ENCODE measurements at regions not wholly inside any gene's neighbourhood (a gene's known extent, or its start where the extent isn't known, plus 50 kb on each side); places are given as distances from the start of the nearest gene placed in this dataset.
"Not testable (repeated sequence)": the region's sequence is repeated elsewhere in the genome, so short reads cannot be mapped to it uniquely, and the experiment has no call there.

DNA sequence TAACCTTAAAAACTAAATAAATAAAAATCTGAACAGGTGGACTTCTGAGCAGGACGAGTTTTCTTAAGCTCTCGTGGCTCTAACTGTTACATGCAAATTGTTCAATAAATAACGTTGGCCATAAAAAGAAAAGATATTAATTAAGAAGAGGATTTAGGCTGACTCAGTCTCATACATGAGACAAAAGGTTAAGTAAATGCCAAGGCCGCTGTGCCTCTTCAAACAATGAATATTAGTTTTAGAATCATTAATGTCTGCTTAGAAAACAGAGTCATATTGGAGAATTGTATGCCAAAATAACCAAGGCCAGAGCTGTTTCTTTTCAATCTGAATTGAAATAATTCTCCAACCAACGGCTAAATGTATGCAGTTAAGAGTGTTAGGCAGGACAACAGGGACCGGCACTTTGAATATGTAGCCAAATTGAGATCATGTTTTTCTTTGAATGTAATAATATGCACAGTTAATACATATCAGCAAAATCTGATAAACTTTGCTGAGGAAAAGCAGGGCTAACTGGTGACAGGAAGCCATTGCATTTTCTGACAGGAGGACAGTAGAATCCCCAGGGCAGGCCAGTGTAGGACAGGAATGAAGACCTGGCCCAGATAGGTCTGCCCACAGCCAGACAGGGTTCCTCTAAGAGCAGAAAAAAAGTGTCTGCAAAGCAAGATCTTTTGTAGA is 1041.4 kb upstream of the FANCL start:
- no peak for DNase-seq

DNA sequence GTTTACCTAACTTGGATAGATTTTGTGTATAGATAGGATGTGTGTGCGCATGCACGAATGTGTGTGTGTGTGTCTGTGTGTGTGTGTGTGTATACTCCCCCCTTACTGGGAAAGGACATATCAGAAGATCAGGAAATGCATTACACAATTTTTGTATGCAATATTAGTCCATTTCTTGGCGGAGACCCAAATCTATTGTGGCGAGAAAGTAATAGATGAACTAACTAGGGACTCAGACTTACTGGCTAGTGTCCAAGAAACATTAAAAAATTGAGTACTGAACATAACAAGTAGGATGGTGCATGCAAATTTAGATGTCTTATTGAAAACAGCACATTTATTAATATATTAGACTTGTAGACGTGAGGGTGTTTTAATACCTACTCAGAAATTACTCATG is 1036.5 kb upstream of the FANCL start:
- DNase-seq: no peak

DNA sequence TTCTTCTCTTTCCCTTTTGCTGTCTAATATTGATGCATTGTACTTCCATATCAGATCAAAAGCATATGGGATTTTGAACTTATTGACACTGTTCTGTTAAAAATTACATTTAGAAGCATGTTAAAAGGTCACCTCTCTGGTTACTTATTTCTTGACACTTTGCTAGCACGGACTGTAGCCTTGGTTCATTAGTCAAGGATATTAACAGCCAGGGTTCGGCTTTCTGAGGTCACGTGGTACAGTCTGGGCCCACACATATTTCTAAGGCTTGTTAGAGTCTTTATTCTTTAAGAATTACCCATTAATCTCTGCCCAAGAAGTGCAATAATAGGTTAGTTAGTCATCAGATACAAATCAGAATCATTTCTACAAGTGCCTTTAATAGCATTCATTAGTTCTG is 1035.8 kb upstream of the FANCL start:
- DNase-seq: no peak

DNA sequence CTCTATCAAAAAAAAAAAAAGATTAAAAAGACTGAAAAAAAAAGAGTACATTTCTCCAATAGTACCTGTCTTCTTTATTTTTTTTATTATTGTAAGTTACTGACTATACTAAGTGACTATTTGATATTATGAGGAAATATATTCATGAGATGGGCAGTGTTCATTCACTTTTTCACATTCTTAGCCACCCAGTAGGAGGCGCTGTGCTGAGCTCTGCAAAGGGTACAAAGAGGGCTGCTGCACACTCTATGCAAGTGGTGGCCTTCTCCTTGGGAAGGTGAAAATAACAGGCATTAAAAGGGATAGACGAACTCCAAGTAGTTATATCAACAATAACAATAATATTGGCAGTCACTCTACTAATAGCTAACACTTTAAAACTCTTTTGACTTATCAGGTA is 1034.9 kb upstream of the FANCL start:
- no peak for DNase-seq

DNA sequence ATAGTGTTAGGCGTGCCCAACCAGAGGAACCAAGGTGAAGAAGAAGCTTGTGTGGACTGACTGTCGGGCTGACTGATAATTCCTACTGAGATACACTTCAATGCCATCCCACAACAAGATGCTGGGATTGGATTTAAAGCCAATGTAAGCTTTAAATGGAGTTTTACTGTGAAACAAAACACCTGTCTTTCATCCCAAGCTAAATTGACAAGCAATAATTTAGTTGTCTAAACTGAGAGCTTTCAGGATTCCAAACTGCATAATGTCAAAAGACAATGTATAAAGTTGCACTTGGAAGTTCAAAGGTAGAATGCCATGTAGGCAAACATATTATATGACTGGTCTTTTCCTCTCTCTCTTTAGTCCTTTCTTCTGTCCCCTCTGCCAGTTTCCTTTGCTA is 1025.3 kb upstream of the FANCL start:
- DNase-seq: no peak

DNA sequence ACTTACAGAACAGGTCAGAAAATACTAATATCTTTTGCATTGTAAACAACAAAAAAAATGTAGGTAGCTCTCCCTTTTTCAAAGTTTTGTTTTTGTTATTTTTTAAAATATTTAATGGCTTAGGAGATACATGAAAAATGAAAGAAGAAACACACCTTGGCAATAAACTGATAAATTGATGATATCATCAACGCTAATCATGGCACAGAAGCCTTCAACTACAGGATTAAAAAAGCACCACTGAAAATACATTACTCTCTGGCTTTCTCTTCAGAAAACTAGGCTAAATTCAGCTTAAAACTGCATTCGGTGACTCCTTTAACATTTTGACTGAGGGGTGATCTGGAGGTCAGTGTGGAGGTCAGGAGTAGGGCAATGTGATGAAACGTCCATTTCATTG is 1018.8 kb upstream of the FANCL start:
- DNase-seq: no peak

DNA sequence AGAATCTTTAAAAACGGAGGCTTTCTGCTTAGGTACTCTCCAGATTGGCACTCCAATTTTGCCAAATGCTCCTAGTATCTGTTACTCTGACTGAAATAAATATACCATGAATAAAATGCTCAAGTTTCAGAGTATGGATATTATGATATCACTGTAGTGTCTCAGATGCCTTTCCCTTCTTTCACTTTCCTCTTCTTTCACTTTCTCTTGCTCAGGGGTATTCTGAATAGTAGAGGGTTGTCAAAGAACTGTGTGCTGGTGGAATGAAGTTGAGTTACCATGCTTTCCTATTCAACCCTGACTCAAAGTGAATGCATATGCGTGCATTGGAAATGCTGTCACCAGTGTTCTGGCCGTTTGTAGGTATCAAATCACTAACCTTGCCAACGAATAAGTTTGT is 1015.2 kb upstream of the FANCL start:
- DNase-seq: no peak

DNA sequence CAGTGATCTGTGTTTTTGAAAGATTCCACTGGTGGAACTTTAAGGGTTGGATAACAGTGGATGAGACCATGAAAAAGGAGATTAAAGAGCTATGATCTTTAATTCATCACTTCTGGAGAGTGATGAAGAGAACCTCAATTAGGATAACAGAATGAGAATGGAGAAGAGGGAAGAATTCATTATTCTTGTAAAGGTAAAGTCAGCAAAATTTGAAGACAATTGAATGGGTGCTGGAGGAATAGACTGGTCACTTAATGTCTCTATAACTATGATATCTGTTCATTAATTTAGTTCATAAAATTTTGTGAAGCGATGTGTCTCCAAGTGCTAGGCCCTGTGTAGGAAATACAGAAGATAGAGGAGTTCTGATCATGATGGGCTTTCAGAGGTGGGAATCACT is 1013.2 kb upstream of the FANCL start:
- DNase-seq: no peak

DNA sequence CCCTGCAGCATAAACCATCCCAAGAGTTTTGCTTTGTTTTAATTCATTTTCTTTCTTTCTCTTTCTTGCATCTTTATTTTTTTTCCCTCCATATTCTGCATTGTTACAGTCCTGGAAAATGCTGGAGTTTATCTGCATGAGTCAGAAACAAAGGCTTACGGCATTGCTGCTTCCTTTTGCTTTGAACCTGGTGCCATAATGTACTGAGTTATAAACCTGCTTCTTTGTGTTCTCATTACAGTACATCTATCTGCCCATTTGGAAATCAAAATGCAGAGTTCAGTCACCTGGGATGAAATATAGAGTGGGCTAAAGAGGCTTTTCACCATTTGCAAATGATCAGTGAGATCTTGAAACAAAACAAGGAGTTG is 1009.2 kb upstream of the FANCL start:
- DNase-seq: no peak

DNA sequence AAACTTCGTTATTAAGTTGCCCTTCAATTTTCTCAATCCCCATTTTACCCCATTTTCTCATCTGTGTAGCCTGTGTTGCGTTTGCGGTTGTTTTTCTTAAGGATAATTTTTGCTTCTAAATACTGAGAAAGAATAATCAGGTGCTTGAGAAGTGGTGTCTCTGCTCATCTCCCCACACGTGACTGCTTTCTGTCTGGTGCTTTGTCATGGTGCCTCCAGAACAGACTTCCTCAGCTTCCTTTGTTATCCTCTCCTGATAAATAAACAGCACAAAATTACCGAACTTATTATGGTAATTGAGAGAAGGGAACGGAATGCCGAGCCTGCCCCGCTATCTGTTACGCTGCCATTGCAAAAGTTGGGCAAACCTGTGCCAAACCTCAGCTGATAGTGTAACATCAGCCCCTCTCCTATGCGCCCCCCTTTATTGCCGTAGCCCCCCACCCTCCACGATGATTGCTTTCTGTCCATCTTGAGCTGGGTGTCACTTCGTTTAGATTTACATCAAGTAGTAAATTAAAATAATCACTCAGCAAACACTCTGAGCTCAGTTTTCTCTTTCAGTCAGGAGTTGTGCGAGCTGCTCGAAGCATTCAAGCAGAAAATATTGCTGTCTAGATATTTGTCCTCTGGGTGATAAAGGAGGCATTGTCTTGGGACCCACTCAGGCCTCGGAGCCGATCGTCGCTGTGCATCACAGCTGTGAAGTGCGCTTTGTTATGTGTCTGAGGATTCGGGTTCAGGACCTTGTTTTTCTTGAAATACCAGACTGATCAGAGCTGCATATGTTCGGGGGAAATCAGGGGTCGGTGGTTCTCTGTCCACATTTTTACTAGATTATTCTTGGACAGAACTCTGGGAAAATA is 1008.5 kb upstream of the FANCL start:
- no peak for DNase-seq

DNA sequence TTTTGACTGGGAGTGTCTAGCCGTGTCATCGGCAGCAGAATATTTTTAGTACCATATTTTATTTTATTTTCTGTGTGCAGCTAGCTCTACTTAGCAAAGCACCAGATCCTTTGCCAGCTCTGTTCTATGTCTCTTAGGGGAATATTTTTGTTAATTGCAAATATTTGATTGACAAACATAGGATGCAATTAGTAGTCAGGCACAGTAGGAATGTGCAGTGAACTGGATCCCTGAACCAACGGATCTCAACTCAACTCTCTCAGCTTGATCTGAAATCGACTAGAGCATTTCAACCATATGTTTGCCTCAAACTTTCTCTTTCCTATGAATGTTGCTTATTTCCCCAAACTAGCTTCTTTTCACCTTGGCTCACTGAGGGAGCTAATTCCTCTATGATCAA is 998.0 kb upstream of the FANCL start:
- DNase-seq: no peak

DNA sequence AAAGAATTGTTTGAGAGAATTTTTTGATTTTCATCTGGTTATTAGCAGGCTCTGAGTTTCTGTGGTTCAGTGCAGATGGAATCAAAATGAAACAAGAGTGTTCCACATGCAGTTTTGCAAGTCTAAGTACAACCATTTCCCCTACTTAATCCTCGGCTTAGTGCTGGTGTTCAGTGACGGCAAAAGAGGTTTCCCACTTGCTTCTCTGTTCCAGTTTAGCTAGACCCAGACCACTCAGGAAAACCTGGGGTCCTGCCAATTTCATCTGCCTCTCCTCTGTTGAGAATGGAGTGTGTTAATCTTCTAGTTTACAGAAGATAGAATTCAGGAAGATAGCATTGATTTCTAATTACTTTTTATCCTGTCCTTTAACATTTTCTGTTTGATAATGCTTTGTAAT is 996.2 kb upstream of the FANCL start:
- no peak for DNase-seq

DNA sequence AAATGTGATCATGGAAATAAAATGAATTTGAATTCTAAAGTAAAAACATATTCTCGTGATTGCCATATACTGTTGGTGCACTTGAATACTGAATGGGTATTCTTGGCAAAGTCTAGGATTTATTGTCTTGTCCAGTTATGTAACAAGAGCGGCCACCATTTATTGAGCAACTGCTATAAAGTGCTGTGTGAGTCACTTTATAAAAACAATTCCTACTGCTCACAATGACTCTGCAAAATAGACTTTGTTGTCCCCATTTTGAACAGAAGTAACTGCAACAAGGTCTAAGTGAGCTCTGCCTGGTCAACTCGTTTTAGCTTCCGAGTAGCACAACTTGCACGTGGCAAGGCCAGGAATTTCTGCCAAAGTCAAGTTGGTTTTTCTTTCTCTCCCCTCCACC is 995.6 kb upstream of the FANCL start:
- DNase-seq: no peak

DNA sequence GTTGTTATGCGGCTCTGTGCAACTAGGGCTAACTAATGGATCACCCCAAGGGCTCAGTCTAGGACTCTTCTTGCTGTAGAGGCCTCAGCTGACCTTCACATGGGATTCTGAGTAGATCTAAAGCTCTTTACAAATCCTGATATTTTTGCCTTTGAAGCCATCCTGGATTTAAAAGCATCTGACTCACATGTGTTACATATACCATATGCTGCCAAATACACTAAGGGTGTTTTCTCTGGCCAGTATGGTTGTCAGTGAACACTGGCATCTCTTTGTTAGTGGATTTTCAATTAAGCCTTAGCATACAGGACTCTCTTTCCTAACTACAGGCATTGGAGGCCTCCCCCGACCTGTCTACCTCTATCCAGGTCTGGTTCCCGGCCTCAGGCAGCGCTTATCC is 992.8 kb upstream of the FANCL start:
- DNase-seq: no peak

DNA sequence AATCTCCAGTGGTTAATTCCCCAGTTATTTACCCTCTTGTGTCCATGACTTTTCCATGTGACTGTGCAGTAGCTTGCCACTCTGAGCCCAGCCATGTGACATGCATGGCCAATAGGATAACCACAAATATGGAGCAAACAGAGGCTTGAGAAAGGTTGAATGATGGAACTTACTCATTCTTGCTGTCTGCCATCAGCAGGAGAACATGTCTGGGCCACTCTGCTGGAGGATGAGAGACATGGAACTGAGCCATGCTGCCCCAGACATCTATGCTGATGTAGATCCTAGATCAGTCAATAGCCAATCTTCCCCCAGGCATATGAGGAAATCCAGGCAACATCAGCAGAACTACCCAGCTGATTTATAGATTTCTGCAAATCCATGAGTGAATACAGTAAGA is 992.3 kb upstream of the FANCL start:
- DNase-seq: no peak

DNA sequence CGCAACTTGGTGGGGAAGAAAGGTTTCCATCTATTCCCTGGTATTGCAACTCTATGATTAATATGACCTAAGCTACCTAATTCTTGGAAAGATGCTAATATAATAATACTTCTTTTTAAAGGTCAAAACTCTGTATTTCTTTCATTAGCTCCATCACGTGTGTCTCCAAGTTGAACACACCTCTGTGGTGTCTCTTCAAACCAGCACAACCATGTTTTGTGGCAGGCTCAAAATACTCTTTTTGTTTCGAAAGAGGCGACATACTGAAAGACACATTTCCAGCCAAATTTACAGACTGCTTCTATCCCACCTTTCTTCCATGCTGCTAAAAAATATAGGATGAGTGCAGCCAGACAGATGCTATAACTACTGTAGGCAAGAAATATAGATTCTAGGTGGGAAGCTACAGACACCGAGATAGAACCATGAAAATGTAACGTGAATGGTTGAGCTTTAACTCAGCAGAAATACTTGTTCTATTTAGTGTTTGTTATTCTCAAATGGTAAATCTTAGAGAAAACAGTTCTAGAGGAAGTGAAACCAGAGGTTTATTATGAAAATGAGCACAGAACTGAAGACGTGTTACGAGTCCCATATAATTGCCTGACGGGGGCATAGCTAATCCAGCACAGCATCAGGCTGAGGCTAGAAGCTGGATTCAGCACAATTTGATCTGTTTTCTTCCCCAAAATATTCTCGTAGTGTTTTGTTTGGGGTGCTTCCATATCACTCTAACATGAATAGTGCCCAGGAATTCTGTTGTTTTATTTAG is 991.5 kb upstream of the FANCL start:
- DNase-seq: no peak

DNA sequence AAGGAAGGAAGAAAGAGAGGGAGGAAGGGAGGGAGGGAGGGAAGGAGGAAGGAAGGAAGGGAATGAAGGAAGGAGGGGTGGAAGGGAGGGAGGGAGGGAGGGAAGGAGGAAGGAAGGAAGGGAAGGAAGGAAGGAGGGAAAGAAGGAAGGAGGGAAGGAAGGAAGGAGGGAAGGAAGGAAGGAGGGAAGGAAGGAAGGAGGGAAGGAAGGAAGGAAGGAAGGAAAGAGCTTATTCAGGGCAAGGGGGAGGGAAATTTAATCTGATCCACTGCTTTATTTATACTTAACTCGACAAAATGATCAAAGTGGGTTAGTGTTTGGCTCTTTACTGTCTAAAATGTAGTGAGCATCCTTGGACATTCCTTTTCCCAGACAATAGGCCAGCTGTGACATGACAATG is 985.2 kb upstream of the FANCL start:
- not testable (repeated sequence) for DNase-seq

DNA sequence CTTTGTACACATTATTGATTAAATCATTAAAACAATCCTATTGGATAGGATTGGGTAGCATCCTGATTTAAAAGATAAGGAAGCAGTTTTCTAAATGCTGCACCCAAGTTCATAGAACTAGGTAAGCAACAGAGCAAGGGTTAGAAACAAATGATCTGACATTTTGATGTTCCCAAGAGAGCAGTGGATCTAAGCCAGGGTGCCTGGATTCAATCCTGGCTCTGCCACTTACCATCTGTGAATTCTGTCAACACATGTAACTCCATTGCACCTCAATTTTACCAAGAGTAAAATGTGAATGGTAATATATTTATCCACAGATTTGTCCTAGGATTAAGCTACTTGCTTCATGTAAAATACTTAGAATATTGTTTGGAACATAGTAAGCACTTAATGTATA is 982.6 kb upstream of the FANCL start:
- DNase-seq: no peak

DNA sequence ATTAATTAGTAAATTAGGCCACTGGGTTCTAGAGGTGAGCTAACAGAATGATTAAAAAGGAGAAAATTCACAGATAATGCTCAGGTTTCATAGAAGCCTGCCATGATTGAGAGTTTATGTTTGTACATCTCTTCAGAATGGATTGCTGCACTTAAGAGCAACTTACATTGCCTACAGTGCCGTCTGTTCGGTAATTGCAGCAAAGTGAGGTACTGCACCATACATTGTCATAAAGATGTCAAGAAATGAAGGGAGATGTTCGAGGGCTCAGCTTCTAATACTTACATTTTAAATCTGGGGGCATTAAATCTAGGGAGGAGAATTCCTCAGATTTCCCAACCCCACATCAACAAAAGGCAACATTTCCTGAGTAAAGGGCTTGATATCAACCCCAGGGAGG is 976.2 kb upstream of the FANCL start:
- no peak for DNase-seq

DNA sequence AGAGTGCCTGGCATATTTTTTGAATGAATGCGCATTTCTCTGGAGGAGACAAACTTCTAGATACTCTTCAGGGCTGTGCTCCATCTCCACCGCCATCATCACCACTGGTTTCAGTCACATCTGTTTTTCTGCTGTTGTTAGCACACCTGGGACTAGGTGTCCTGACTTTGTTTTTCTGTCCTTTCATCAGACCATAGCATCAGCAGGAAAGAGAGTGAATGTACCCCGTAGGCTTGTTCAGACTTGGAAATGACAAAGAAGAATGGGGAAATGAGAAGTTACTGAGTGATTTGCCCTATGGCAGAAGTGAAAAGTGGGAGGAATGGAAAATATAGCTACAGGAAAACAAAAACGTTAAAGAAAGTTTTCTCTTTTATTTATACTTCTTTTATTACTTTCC is 965.2 kb upstream of the FANCL start:
- no peak for DNase-seq

DNA sequence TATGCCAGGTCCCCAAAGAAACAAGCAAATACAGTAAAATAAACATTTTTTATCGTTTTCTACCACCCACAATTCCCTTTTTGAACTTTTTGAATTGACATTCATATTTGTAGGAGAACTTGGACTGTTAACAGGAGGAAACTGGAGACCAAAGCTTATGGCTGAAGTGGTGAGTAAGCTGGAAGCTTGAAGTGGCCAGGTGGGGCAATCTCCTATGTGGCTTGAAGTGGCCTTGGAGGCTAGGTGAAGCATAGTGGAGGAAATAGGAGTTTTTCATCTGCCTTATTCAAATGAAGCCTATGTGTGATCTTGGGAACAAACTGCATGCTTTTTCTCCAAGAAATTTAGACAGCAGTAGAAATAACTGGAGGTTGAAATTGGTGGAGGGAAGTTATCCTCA is 962.9 kb upstream of the FANCL start:
- no peak for DNase-seq

DNA sequence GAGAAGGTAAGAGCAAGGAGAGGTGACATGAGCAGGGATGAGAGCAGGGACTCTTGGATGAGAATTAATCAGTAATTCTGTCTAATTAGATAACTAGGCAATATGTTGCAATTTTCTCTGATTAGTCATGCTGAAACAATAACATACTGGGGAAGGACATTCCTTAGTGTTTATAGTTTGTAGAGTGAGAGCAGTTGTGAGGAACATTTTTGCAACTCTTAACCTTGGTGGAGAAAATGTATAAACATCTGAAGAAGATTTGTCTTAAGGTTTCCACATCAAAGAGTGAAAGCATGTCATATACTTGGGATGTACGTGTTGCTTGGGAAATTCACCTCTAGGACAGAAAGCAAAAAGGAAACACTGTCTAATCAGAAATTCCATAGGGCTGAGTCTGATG is 955.4 kb upstream of the FANCL start:
- DNase-seq: no peak

DNA sequence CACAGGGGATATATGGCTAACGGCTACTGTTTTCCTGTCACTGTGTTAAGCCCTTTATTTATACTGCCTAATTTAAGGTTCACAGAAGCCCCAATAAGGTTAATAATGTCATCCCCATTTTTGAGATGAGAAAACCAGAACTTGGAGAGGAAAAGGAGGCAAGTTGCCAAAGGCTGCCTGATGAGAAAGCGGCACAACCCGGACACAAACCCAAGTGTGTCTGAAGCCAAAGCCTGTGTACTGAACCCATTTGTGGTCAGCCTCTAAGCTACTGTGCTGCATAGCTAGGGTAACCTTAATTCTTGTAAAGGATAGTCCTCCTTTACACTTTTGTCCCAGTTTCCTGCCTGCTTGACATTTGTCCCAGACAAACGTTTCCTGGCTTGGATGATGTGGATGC is 954.7 kb upstream of the FANCL start:
- no peak for DNase-seq

DNA sequence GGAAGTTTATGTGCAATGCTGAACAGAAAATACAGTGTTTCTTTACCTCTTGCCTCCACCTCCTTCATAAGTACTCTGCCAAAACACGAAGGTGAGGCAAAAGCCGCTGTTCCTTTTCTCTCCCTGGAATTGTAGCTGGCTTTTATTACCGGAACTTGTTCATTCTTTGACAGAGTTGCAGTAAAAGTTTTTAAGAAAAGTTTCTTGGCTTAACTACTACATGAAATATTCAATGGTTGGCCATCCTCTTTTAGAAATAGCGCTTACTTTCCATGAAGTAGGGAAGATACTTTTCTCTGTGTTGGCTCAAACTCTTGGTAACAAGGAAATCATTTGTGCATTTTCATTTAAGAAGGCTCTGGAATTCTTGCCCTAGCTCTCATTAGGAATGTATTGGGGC is 950.7 kb upstream of the FANCL start:
- DNase-seq: no peak

Data from activated gamma-delta T cell treated with Interleukin-2 at 50 U/mL for 16 hours (primary cell).